Activated CD8-positive, alpha-beta T cell treated with anti-CD3 and anti-CD28 coated beads, Interleukin-2, amount 10 ng/mL, durations not matched to agents 7 days and 5 days (primary cell): ENCODE measurements at regions not wholly inside any gene's neighbourhood (a gene's known extent, or its start where the extent isn't known, plus 50 kb on each side); places are given as distances from the start of the nearest gene placed in this dataset.

ENCODE experiments used
- ATAC-seq: fragments of 150-1000 bp; cut with Tn5 transposase; one replicate; pipeline ENCODE4 v1.10.0; 2021; ENCODE audit warnings: moderate library complexity
- CTCF ChIA-PET: fragments of 350-600 bp; sonication (Branson Sonifier 250); formaldehyde crosslinking; loops from one replicate; lab custom pipeline; 2021; ENCODE audit warnings: antibody characterized with exemption; lab: Charles Lee
- POLR2A ChIA-PET: fragments of 350-600 bp; sonication (Branson Sonifier 250); formaldehyde crosslinking; loops from one replicate; lab custom pipeline; 2021; ENCODE audit warnings: antibody characterized with exemption; lab: Charles Lee
- DNase-seq: peaks from one replicate; pipeline ENCODE4 v3.0.0-alpha.2; 2020
- H3K27ac Mint-ChIP-seq: one replicate; pipeline ENCODE4 v1.8.0; 2021; ENCODE audit warnings: mild to moderate bottlenecking, mixed read lengths
- H3K27me3 Mint-ChIP-seq: one replicate; pipeline ENCODE4 v1.8.0; 2021; ENCODE audit warnings: low read depth, mixed read lengths
- H3K36me3 Mint-ChIP-seq: one replicate; pipeline ENCODE4 v1.8.0; 2021; ENCODE audit warnings: low read depth, mixed read lengths
- H3K4me1 Mint-ChIP-seq: one replicate; pipeline ENCODE4 v1.8.0; 2021; ENCODE audit warnings: low read depth, mixed read lengths
- H3K4me3 Mint-ChIP-seq: one replicate; pipeline ENCODE4 v1.8.0; 2021; ENCODE audit warnings: mild to moderate bottlenecking, mixed read lengths
- H3K9me3 Mint-ChIP-seq: one replicate; pipeline ENCODE4 v1.8.0; 2022; ENCODE audit warnings: mixed read lengths; ENCODE audit not compliant: insufficient read depth

DNA sequence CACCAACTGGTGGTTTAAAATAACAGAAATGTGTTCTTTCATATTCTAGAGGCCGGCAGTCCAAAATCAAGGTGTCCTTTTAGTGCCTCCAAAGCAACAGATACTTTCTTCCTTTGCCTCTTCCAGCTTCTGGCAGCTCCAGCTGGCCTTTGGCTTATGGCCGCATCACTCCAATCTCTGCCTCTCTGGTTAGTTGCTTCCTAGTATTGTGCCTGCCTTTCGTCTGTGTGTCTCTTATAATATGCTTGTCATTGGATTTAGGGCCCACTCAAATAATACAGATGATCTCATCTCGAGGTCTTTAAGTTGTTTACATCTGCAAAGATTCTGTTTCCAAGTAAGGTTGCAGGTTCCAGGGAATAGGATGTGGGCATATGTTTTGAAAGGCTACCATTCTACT, 855.2 kb upstream of the ID2 start:
- Mint-ChIP-seq H3K4me3 (no peak overlapping the region), H3K27ac (no peak overlapping the region), H3K27me3 (no peaks in the 10 kb centered on the region), H3K4me1 (peaks cover 3% of the 10 kb centered on the region), H3K36me3 (no peaks in the 10 kb centered on the region), H3K9me3 (no peaks in the 10 kb centered on the region)
- POLR2A ChIA-PET, result no interaction called here
- CTCF ChIA-PET, result no interaction called here
- DNase-seq (no peak), ATAC-seq (no peak)

DNA sequence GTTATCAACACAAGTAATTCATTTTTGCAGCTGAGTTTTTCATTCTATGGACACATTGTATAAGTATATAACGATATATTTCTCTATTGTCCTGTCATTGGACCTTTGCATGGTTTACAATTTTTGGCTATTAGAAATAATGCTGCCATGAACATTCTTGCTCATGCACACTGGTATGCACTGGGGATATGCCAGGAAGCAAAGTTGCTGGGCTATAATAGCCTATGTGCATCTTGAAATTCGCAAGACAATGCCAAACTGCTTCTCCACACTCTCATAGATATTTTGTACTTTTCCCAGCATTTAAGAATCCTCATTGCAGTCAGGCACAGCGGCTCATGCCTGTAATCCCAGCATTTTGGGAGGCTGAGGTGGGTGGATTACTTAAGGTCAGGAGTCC, 852.6 kb upstream of the ID2 start:
- Mint-ChIP-seq H3K36me3 (no peaks in the 10 kb centered on the region), H3K27ac (no peak overlapping the region), H3K4me3 (no peak overlapping the region), H3K4me1 (peaks cover 3% of the 10 kb centered on the region), H3K9me3 (no peaks in the 10 kb centered on the region), H3K27me3 (no peaks in the 10 kb centered on the region)
- CTCF ChIA-PET, result no interaction called here
- POLR2A ChIA-PET, result no interaction called here
- no peak for ATAC-seq
- DNase-seq, result no peak

DNA sequence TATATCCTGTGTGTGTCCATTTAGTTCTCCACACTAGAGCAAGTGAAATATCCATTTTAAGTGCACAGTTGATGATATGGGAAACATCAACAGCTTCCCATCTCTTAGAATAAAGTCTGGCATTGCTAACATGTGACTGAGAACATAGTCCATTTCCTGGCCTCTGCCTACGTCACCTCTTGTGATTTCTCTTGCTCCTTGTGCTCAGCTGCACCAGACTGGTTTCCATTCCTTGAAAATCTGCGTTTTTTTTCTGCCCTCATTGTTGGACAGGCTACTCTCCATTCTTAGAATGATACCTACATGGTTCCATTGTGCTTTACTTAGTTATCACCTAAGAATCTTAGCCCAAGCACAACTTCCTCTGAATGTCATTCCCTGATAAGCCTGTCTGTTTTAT, 851.2 kb upstream of the ID2 start:
- H3K27ac Mint-ChIP-seq, result no peak overlapping the region
- no peaks in the 10 kb centered on the region for H3K36me3 Mint-ChIP-seq
- no peak overlapping the region for H3K4me3 Mint-ChIP-seq
- H3K9me3 Mint-ChIP-seq, result no peaks in the 10 kb centered on the region
- H3K27me3 Mint-ChIP-seq, result no peaks in the 10 kb centered on the region
- ChIA-PET CTCF (no interaction called here), POLR2A (no interaction called here)
- H3K4me1 Mint-ChIP-seq, result peaks cover 8% of the 10 kb centered on the region
- no peak for ATAC-seq
- DNase-seq, result no peak

GRCh38 chr2:7835151-7835550, 846.7 kb upstream of the ID2 start:
- no peak overlapping the region for H3K4me3 Mint-ChIP-seq
- H3K36me3 Mint-ChIP-seq, result peaks cover 5% of the 10 kb centered on the region
- no peak overlapping the region for H3K27ac Mint-ChIP-seq
- DNase-seq (no peak), ATAC-seq (no peak)
- ChIA-PET CTCF (interaction anchor here (1.1 kb wide), 1 partner anchor 10 kb away, joined by 3 read pairs; no protein-coding TSS in a partner anchor), POLR2A (no interaction called here)
- peaks cover 14% of the 10 kb centered on the region for H3K4me1 Mint-ChIP-seq
- H3K9me3 Mint-ChIP-seq, result no peaks in the 10 kb centered on the region
- no peaks in the 10 kb centered on the region for H3K27me3 Mint-ChIP-seq

DNA sequence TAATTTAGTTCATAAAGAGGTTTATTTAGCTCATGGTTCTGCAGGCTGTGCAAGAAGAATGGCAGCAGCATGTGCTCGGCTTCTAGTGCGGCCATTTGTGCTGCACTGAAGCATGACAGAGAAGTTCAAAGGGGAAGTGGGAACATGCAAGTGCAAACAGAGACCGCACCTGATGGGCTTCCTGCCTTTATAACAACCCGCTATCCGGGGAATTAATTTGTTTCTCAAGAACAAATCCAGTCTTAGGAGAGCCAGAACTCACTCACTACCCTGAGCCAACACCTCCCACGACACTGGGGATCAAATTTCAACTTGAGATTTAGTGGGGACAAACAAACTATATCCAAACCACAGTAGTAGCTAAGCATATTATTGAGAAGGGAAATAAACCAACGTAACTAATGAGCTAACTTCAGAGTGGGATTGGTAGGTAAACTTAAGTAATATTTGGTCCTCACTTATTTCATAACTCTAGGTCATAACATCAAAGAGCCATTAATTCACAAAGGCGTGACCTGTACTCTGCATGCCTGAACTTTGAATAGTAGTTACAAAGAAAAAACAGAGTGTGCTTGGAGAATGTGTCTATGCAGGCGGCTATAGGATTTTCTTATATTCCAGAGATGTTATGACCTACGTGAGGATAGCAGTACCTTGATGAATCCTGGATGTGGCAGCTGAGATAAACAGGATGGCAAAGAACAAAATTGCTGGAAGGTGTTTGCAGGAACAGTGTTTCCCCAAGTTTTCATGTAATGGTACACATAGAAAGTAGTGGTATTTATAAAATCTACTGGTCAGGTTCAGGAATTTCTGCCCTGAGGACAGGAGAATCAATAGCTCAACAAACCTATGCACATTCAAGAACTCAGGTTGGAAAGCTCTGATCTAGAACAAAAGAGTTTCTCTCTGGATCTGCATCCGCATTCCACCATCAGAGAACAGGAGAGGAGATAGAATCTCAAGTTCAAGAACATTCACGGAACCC, 845.9 kb upstream of the ID2 start:
- ChIA-PET CTCF (no interaction called here), POLR2A (no interaction called here)
- H3K4me3 Mint-ChIP-seq, result no peak overlapping the region
- peaks cover 14% of the 10 kb centered on the region for H3K4me1 Mint-ChIP-seq
- DNase-seq (peak; percentile 32), ATAC-seq (no peak)
- H3K27me3 Mint-ChIP-seq, result no peaks in the 10 kb centered on the region
- H3K27ac Mint-ChIP-seq, result no peak overlapping the region
- H3K9me3 Mint-ChIP-seq, result peaks cover under 1% of the 10 kb centered on the region
- peaks cover 5% of the 10 kb centered on the region for H3K36me3 Mint-ChIP-seq

GRCh38 chr2:7837237-7837760, 844.6 kb upstream of the ID2 start:
- Mint-ChIP-seq H3K27me3 (no peaks in the 10 kb centered on the region), H3K36me3 (peaks cover 5% of the 10 kb centered on the region), H3K4me1 (peaks cover 20% of the 10 kb centered on the region), H3K27ac (no peak overlapping the region), H3K9me3 (peaks cover 3% of the 10 kb centered on the region), H3K4me3 (no peak overlapping the region)
- POLR2A ChIA-PET, result interaction anchor here (0.6 kb wide), 1 partner anchor 709 kb away, joined by 3 read pairs; no protein-coding TSS in a partner anchor
- ATAC-seq (no peak), DNase-seq (no peak)
- CTCF ChIA-PET, result interaction anchor here (0.6 kb wide), 1 partner anchor 20 kb away, joined by 3 read pairs; no protein-coding TSS in a partner anchor

DNA sequence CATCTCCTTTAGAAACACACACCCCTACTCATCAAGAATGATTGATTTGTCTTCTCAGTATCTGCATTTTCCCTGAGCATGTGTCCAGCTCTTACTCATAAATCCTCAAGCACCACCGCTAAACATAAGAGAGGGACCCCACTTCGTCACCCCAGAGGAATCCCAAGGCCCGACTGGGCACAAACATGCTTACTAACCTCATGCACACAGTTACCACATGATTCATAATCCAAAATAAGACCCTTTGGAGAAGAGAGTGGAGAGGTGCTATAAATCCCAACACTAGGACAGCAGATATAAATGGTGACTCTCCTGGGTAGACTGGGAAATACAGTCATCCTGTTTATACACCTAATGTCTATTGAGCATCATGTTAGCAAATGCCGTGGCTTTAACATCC, 843.2 kb upstream of the ID2 start:
- CTCF ChIA-PET, result interaction anchor here (0.6 kb wide), 1 partner anchor 655 kb away, joined by 3 read pairs; no protein-coding TSS in a partner anchor
- DNase-seq (no peak), ATAC-seq (no peak)
- H3K27ac Mint-ChIP-seq, result no peak overlapping the region
- POLR2A ChIA-PET, result no interaction called here
- no peaks in the 10 kb centered on the region for H3K27me3 Mint-ChIP-seq
- peaks cover 3% of the 10 kb centered on the region for H3K9me3 Mint-ChIP-seq
- H3K4me1 Mint-ChIP-seq, result peaks cover 20% of the 10 kb centered on the region
- H3K4me3 Mint-ChIP-seq, result no peak overlapping the region
- peaks cover 5% of the 10 kb centered on the region for H3K36me3 Mint-ChIP-seq

DNA sequence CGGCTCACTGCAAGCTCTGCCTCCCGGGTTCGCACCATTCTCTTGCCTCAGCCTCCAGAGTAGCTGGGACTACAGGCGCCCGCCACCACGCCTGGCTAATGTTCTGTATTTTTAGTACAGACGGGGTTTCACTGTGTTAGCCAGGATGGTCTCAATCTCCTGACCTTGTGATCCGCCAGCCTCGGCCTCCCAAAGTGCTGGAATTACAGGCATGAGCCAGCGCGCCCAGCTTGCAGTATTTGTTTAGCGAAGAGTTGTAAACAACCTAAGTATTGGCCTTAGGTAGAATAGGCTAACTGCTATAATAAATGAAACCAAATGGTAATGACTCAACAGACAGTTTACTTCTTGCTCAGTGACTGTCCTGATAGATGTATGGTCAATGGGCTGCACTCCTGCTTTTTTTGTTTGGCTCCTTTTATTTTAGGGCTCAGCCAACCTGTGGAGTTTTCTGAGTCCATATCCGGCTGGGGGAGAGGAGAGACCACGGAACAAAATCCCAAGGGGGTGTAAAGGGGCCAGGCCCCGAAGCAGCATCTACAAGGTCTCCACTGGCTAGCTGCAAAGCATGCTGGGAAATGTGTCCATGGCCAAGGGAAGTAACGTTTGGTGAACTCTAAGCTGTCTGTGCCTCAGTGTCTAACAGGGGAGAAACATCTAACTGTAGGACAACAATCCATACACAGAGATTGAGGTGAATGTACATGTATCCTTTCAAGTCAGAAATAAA, 841.0 kb upstream of the ID2 start:
- H3K27ac Mint-ChIP-seq, result no peak overlapping the region
- CTCF ChIA-PET, result no interaction called here
- H3K9me3 Mint-ChIP-seq, result peaks cover 3% of the 10 kb centered on the region

DNA sequence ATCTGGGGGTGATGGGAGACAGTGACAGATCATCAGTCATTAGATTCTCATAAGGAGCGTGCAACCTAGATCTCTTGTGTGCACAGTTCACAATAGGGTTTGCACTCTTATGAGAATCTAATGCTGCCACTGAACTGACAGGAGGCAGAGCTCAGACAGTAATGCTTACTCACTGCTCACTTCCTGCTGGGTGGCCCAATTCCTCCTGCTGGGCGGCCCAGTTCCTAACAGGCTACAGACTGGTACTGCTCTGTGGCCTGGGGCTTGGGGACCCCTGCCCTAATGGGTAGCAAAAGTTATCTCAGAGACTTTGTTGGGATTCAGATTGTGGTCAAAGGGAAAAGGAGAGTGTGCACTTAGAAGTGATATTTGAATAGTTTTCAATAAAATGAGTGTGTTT, 840.1 kb upstream of the ID2 start:
- ATAC-seq (no peak), DNase-seq (no peak)
- Mint-ChIP-seq H3K4me1 (peaks cover 6% of the 10 kb centered on the region), H3K36me3 (no peaks in the 10 kb centered on the region), H3K4me3 (no peak overlapping the region), H3K9me3 (peaks cover 3% of the 10 kb centered on the region), H3K27me3 (no peaks in the 10 kb centered on the region), H3K27ac (no peak overlapping the region)
- ChIA-PET POLR2A (no interaction called here), CTCF (interaction anchor here (0.7 kb wide), 1 partner anchor 33 kb away, joined by 3 read pairs; no protein-coding TSS in a partner anchor)

More for the DNA sequence above, 841.0 kb upstream of the ID2 start:
- H3K4me1 Mint-ChIP-seq, result peaks cover 12% of the 10 kb centered on the region
- H3K27me3 Mint-ChIP-seq, result no peaks in the 10 kb centered on the region
- H3K4me3 Mint-ChIP-seq, result no peak overlapping the region
- POLR2A ChIA-PET, result no interaction called here
- DNase-seq, result no peak
- no peak for ATAC-seq
- peaks cover 5% of the 10 kb centered on the region for H3K36me3 Mint-ChIP-seq

GRCh38 chr2:7844414-7844965, 837.4 kb upstream of the ID2 start:
- Mint-ChIP-seq H3K4me1 (peaks cover 16% of the 10 kb centered on the region), H3K27ac (no peak overlapping the region), H3K9me3 (peaks cover 3% of the 10 kb centered on the region), H3K36me3 (no peaks in the 10 kb centered on the region), H3K4me3 (no peak overlapping the region), H3K27me3 (no peaks in the 10 kb centered on the region)
- ChIA-PET POLR2A (no interaction called here), CTCF (no interaction called here)
- DNase-seq (no peak), ATAC-seq (no peak)

DNA sequence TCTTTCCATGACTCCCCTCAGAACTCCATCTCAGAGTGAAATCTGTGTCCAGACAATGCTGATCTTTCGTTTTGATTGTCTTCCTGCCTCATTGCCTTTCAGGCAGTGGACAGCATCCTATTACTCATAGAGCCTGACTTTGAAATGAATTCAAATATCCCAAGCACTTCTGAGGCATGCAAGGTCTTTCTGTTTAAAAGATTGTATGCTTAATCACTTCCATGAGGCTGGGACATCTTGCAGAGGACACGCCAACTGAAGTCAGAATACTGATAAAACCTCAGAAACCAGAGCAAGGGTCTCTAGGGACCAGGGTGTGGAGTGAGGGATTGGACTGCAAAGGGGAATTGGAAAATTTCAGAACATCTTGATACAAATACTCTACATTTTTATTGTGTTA, 836.5 kb upstream of the ID2 start:
- no peak for ATAC-seq
- Mint-ChIP-seq H3K4me1 (peaks cover 16% of the 10 kb centered on the region), H3K4me3 (no peak overlapping the region), H3K36me3 (no peaks in the 10 kb centered on the region), H3K27me3 (no peaks in the 10 kb centered on the region), H3K27ac (no peak overlapping the region), H3K9me3 (peaks cover 3% of the 10 kb centered on the region)
- DNase-seq, result no peak
- POLR2A ChIA-PET, result no interaction called here
- CTCF ChIA-PET, result no interaction called here
